ENCODE measurements at regions not wholly inside any gene's neighbourhood (a gene's known extent, or its start where the extent isn't known, plus 50 kb on each side); places are given as distances from the start of the nearest gene placed in this dataset.

GRCh38 chr3:194976874-194977273, 291.2 kb downstream of the FAM43A start (continued):
- TF ChIP-seq PRDM4 (tag by site-specific recombination; IDR thresholded peaks at IDR 0.05) (no peak), ZNF629 (tag by site-specific recombination; IDR thresholded peaks at IDR 0.05) (no peak), ZBTB26 (tag by site-specific recombination; optimal IDR thresholded peaks at IDR 0.05) (no peak), ZNF501 (tag by site-specific recombination; IDR thresholded peaks at IDR 0.05) (no peak), ZNF292 (tag by site-specific recombination; IDR thresholded peaks at IDR 0.05; ENCODE audit: borderline replicate concordance, low read depth) (no peak), ZSCAN5A (tag by site-specific recombination; IDR thresholded peaks at IDR 0.05) (no peak), GLI4 (tag by site-specific recombination; IDR thresholded peaks at IDR 0.05) (no peak), ZBTB1 (tag by site-specific recombination; IDR thresholded peaks at IDR 0.05) (no peak)

- no peaks in the 10 kb centered on the region for H3K9me3 ChIP-seq (ENCODE audit: control insufficient read depth, insufficient read depth, low read depth, low read length)
- no peak overlapping the region for H3K27ac ChIP-seq (ENCODE audit: extremely low read depth, low read depth, low read length)
- ChIA-PET POLR2A (no interaction called here), CTCF (no interaction called here)
- no peaks in the 10 kb centered on the region for H3K4me1 ChIP-seq (ENCODE audit: control insufficient read depth, insufficient read depth, low read length)
- H3K36me3 ChIP-seq (ENCODE audit: control insufficient read depth in 2 of 2, insufficient read depth in 1 of 2, low read length in 2 of 2) = no peaks in the 10 kb centered on the region
- no peak overlapping the region for H3K4me3 ChIP-seq (ENCODE audit: low read depth, low read length)
- no peak for TF ChIP-seq ZNF791 (tag by site-specific recombination; IDR thresholded peaks at IDR 0.05)
- TF ChIP-seq ZNF280D (tag by site-specific recombination; IDR thresholded peaks at IDR 0.05) = no peak
- TF ChIP-seq SCRT1 (tag by site-specific recombination; IDR thresholded peaks at IDR 0.05; ENCODE audit: borderline replicate concordance) = no peak
- no peak for TF ChIP-seq ZBTB10 (tag by site-specific recombination; IDR thresholded peaks at IDR 0.05)
- TF ChIP-seq ZNF548 (tag by site-specific recombination; IDR thresholded peaks at IDR 0.05) = no peak
- TF ChIP-seq ZNF138 (tag by site-specific recombination; IDR thresholded peaks at IDR 0.05; ENCODE audit: borderline replicate concordance) = no peak
- no peak for TF ChIP-seq ZNF335 (tag by site-specific recombination; conservative IDR thresholded peaks at IDR 0.05)
- no peak for TF ChIP-seq ZFHX2 (tag by site-specific recombination; conservative IDR thresholded peaks at IDR 0.05)
- no peak for TF ChIP-seq ZNF529 (tag by site-specific recombination; IDR thresholded peaks at IDR 0.05; ENCODE audit: insufficient replicate concordance)
- no peak for TF ChIP-seq HOXC10 (CRISPR knock-in tag; IDR thresholded peaks at IDR 0.05)
- no peak for TF ChIP-seq ZNF423 (tag by site-specific recombination; IDR thresholded peaks at IDR 0.05)
- no peak for TF ChIP-seq ZNF514 (tag by site-specific recombination; IDR thresholded peaks at IDR 0.05)
- no peak for TF ChIP-seq HOXA7 (CRISPR knock-in tag; IDR thresholded peaks at IDR 0.05; ENCODE audit: borderline replicate concordance)
- no peak for TF ChIP-seq ZSCAN18 (tag by site-specific recombination; IDR thresholded peaks at IDR 0.05)
These were observed 291.7 kb downstream of the FAM43A start for GRCh38 chr3:194977356-194977755.
